ENCODE measurements at regions not wholly inside any gene's neighbourhood (a gene's known extent, or its start where the extent isn't known, plus 50 kb on each side); places are given as distances from the start of the nearest gene placed in this dataset.
"Not testable (repeated sequence)": the region's sequence is repeated elsewhere in the genome, so short reads cannot be mapped to it uniquely, and the experiment has no call there.

DNA sequence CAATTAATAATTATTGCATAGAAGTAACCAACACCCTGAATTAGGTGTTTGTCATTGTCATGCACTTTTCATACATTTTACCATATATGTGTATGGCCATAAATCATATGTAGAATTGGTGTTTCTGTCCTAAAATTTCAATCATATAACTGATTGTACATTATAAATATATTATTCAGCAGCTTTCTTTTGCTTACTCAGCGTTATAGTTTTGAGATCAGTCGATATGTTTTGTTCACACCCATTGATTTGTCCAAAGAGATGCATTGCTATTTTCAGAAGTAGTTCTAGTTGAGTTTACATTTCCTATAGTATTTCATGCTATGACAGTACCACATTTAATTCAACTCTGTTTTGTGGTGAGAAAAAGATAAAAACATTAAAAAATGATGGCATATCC is 50.5 kb upstream of the PARP4 start:
- no peak for DNase-seq

DNA sequence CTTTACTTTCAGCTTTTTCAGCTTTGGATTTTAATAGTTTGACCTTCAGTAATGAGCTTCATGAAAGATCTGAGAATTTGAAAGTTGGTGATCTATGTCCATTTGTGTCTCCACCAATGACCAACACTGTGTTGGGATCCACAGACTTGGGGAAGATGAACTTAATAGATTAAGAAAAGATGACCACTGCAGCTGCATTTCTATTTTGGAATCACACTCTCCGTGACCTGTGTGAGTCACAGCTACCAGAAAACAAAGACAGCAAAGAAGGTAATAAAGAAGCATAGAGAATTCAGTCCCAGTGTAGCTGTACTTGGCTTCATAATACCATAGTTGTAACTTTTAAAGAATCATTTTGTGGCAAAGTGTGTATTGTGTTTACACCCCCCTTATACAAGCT is 51.4 kb upstream of the PARP4 start:
- DNase-seq = not testable (repeated sequence)

DNA sequence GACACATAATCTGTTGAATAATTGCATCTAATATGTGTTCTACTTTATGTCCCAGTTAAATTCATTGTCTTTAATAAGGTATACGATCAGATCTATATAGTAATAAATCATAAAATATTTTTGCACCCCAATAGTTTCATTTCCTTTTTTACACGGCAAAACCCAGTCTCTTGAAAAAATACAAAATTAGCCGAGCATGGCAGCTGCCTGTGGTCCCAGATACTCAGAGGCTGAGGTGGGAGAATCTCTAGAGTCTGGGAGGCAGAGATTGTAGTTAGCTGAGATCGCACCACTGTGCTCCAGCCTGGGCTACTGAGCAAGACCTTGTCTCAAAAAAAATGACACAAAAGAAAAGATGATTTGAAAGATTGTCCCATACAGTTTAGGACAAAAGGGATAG is 52.3 kb upstream of the PARP4 start:
- DNase-seq = no peak

DNA sequence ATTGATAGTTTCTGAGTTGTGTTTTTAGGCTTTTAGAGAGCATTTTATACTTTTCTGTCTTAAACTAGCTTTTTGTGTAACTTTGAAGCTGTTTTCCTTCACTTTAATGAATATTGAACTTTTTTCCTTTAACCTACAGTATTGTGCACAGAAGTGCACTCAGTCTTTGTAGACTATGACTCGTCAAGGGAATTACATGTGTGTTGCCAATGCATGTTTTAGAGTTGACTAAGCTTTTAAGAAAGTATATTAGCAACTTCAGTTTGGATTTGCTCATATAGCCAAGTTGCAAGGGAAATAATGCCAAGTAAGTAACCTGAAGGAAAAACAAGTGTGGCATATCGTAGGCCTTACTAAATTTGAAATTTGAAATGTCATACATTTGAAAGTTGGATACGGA is 55.0 kb upstream of the PARP4 start:
- not testable (repeated sequence) for DNase-seq

DNA sequence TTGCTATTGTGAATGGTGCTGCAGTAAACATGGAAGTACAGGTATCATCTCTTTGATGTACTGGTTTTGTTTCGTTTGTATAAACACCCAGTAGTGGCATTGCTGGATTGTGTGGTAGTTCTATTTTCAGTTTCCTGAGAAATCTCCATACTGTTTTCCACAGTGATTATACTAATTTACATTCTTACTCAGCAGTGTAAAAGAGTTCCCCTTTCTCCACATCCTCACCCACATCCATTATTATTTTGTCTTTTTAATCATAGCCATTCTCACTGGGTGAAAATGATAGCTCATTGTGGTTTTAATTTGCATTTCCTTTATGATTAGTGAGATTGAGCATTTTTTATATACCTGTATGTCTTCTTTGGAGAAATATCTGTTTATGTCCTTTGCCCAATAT is 62.3 kb upstream of the PARP4 start:
- DNase-seq = no peak

DNA sequence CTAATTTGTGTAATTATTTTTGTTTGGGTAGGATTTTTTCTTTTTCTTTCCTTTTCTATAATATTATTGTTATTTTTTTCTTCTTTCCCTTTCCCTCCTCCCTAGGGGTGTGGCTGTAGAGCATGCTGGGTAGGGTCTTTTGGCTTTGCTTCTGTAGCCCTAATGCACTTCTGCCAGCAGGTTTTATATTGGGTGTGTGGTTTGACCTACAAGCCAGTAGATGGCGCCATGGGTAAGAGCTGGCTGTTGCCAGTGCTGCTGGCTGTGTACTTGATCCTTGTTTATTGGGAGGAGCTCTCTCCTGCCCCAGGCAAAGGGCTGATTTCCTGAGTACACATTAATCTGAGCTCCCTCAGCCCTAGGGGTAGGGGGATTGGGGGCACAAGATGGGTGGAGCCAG is 67.7 kb upstream of the PARP4 start:
- DNase-seq = peak in 1 of 6 experiments; percentile 30

DNA sequence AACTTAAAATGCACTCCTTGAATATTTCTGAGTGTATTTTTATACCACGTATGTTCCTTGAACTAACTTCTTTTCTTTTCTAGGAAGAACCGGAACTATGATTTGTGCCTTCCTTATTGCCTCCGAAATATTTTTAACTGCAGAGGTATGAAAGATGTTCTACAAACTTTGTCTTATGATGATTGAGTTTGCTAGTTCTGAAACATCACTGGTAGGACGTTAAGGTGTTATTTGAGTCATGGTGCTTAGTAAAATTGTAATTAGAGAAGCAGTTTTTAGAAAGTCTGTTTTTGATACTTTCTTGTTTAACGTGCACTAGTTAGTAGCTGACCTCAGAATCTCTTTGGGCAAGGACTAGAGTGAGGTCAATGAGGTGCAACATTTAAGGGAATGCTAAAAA is 69.0 kb upstream of the PARP4 start:
- not testable (repeated sequence) for DNase-seq

DNA sequence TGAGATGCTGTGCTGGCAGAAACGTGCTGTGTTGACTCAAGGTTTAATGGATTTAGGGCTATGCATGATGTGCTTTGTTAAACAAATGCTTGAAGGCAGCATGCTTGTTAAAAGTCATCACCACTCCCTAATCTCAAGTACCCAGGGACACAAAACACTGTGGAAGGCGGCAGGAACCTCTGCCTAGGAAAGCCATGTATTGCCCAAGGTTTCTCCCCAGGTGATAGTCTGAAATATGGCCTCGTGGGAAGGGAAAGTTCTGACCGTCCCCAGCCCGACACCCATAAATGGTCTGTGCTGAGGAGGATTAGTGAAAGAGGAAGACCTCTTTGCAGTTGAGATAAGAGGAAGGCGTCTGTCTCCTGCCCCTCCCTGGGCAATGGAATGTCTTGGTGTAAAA is 79.1 kb upstream of the PARP4 start:
- not testable (repeated sequence) for DNase-seq

DNA sequence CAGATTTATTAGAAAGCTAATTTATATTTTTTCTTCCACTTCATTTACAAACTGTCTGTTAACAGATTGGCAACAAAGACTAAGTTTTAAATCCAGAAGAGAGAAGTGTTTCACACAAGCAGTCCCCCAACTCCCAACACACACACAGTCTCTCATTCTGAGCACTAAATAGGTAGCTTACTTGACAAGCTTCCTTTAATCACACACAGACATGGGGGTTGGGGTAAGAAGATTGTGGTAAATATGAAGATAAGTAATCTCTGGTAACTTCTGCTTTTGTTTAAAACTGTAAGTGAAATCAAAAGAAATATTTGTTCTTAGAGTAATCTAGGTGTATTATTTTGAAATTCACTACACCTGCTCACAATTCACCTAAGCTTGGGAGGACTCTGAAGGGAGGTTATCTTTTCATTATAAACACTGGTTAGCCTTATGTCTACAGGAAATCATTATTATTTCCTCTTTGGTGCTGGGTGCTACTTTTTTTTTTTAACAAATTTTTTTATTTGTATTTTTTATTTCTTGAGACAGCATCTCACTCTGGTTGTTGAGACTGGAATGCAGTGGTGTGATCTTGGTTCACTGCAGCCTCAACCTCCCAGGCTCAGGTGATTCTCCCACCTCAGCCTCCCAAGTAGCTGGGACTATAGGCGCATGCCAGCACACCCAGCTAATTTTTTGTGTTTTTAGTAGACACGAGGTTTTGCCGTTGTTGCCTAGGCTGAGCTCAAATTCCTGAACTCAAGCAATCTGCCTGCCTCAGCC is 82.1 kb upstream of the ATP12A start:
- not testable (repeated sequence) for DNase-seq

DNA sequence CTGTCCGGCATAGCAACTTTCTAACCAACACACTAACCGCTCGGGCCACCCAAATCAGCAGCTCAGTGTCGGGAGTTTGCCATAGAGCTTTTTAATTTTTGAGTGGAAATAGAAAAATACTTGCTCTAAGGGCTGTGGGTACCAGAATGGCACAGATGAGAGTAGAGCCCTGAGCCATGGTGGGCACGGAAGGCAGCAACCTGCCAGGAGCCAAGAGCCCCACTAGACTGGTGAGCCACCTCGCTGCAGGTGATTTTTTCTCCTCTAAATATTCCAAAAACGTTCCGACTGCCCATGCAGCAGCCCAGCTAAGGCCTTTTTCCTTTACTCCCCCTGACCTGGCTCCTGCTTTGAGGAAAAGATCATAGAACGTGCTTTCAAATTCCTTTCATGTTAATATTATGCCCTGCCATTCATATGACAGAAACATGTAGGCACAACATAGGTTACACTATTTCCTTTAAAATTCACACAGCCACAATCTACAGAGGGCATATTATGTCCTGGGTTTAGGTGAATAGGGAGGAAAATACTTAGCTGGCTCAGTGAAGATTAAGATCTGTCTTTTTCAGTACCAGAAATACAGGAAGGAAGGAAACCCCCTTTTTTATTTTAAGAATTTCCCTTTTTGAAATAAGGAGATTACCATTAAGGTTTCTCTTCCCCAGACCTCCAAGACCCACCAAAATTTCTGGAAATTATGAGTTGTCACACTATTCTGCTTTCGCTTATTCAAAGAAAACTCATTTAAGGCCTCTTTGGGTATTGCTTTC is 81.0 kb upstream of the ATP12A start:
- not testable (repeated sequence) for DNase-seq

DNA sequence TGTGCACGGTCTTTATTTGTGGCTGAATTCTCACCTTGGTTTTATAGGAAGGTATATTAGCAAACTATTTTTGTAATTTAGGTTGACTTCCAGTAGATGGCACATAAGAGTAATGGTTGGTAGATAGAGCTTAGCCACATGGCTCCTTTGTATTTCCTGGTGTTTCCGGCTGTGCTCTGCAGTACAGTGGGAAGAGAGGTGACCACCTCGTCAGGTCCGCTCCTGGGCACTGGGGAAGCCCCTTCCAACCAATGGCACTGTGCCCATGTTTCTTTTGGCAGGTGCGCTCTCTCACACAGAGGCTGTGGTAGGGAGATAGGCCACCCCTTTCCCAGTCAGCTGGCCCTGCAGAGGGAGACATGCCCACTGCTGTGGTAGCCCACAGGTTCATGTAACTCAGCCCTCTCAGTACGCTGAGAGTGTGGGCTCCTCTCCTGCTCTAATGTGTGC is 74.3 kb upstream of the ATP12A start:
- peak in 4 of 6 experiments; percentile 3 to 41 (median 10) for DNase-seq

DNA sequence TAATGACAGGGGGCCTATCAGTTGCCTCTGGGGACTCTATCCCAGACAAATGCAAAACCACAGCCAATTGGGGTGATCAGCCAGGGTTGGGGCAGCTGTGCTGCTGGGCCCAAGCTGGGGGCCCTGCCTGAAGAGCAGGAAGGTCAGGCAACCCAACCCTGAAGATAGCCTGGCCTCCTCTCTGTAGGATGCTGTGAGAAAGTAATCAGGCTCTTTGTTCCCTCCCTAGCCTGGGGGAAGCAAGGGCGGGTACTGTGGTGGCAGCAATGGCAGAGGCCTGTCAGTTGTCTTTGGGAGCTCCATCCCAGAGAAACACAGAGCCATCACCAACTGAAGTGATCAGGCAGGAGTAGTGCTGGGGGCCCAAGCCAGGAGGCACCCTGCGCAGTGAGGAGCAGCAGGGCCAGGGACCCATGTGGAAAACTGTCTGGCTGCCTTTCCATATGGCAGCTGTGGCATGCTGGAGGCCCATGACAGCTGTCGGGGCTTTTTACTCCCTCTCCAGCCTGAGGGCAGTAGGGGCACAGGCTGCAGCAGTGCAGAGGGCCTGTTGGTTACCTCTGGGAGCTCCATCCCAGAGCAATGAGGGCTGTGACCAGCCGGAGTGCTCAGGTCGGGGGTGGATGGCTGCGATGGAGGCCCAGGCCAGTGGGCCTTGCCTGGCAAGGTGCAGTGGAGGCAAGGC is 73.6 kb upstream of the ATP12A start:
- no peak for DNase-seq

DNA sequence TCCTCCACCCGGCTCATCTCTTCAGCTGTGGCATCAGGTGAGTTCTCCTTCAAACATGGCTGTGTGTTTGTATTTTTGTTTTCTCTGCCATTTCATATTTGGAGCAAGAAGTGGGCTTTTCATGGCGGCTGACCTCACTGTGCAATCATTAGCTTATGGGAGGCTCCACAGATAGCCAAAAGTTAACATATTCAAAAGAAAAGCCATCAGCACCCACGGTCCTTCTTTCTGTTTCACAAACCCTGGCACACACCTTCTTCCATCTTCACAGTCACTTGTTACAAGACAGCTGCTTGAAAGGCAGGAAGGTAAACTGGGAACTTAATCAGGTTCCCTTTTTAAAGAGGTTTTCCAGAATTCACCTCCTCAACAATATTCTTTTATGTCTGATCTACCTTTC is 69.3 kb upstream of the ATP12A start:
- no peak for DNase-seq

DNA sequence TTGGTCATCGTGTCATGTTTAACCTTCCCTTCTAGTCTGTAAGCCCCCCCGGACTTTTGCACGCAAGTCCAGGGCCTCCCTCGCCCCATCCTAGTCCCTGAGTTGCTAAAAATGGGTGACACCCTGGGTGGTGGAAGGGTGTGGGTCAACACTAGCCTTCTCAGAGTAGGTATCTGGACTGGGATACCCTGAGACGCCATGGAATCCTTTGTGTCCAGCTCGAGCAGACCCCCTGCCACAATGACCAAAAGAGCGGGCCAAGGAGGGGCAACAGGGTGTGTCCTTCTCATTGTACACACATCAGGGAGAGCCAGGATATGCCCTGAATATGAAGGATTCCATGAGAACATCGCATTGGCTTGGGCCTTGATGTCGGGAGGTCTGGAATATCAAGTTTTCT is 67.5 kb upstream of the ATP12A start:
- no peak for DNase-seq

DNA sequence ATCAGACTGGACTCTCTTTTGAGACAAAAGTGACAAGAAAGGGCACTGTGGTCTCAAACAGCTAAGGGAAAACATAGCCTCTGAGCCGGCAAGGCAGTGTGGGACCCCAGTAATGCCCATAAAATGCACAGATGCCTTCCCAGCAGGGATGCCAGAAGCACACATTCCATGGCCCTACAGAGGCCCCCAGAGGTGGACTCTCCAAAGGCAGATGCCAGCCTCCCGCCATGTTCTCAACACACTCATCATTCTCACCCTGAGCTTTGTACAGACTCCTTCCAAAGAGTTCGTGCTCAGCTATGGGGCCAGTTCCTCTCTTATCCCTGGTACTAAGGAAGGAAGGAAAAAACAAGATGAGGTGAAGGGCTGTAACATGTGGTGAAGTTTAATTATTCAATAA is 67.1 kb upstream of the ATP12A start:
- no peak for DNase-seq

DNA sequence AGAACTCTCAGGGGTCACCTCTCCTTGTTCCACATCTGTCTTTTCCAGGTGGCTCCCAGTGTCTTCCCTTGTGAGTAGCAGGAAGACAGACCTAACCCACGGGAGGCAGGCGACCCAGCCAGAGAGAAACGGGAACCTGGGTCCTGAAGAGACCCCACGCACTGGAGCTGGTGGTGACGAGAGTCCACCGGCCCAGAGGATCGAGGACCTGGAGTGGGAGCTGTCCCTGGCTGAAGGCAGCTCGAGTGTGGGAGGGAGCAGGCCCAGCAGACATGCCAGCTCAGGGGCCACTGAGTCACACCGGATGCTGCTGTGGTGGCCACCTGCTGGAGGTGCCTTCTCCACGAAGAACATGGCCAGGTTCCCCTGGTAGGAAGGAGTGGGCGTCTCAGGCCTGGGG is 66.5 kb upstream of the ATP12A start:
- no peak for DNase-seq

DNA sequence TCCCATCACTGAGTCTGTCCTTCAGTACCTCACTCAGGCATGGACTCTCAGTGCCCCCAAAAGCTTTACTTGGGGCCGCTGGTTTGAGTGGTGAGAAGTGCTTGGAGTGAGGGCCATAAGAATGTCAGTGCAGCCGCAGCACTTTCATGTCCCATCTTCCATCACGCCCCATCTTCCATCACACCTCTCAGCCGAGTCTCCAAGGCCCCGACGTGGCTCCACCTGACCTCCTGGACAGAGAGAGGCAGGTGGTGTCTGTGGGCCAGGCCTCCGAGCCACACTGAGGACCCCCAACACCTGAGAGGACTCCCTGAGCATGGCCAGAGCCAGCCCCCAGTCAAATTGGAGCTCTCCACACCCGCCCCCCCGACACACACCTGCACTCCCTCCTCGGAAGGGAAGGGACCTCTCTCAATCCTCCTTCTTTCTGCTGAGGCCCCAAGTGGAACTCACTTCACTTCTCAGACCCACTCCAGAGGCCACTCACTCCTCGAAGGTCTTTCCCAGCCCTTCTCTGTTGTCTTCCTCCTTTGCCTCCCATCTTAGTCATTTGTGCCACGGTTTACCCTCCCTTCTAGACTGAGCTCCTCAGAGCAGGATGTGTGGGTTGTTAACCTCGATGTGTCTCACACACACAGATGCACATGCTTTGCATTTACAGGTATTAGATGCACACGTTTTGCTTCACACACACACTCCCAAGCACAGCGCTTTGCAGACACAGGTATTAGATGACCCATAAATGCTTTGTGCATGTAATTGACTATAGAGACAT is 65.7 kb upstream of the ATP12A start:
- DNase-seq = no peak

DNA sequence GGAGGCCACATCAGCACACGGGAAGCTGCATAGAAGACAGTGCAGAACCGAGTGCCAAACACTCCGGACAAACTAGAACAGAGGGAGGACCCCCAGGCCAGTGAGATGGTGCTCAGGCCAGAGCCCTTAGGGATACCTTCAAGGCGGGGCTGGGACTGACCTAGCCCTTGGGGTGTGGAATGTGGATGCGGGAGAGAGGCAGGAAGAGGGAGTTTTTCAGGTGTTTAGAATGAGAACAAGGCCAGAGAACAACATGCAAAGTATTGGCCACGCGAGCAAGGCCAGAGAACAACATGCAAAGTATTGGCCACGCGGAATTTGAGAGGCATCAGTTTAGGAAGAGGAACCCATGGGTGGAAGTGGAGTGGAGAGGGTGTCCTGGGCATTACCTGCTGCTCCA is 65.1 kb upstream of the ATP12A start:
- DNase-seq = no peak

DNA sequence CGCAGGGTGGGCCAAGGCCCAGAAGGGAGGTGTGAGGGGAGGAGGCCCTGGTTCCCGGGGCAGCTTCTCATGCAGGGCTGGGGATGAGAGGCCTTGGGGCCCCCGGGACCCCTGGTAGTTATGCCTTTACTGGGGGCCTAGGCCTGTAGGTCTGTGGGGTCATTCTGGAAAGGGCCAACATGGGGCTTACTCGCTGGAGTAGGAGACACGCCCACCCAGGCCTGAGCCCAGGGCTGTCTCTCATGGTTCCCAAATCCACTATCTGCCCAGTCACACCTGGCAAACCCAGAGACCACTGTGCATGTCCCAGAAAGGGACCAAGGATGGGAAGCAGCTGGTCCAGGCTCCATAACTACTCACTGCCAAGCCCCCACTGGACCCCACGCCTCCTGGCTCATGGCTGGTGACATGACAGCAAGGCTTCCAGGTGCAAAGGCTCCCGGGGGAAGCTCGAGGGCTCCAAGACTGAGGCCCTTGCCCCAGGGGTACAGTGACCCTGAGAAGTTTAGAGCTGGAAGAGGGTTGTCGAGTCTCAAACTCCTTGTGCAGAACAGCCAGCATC is 64.2 kb upstream of the ATP12A start:
- no peak for DNase-seq

DNA sequence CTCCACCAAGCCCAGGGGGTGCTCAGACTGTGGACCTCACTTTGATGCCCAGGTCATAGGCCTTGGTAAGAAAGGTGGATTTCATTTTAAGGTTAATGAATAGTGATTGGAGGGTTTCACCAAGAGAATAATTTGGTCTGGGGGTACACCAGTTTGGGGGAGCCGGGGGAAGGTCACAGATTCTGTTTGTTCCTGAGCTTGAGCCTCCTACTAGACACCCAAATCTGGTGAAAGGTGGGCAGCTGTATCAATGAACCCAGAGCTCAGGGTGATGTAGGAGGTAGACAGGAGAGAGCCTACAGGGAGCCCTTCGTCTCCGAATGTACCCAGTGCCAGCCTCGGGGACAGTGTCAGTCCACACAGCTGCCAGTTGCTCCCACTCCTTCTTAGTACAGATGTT is 63.7 kb upstream of the ATP12A start:
- no peak for DNase-seq

DNA sequence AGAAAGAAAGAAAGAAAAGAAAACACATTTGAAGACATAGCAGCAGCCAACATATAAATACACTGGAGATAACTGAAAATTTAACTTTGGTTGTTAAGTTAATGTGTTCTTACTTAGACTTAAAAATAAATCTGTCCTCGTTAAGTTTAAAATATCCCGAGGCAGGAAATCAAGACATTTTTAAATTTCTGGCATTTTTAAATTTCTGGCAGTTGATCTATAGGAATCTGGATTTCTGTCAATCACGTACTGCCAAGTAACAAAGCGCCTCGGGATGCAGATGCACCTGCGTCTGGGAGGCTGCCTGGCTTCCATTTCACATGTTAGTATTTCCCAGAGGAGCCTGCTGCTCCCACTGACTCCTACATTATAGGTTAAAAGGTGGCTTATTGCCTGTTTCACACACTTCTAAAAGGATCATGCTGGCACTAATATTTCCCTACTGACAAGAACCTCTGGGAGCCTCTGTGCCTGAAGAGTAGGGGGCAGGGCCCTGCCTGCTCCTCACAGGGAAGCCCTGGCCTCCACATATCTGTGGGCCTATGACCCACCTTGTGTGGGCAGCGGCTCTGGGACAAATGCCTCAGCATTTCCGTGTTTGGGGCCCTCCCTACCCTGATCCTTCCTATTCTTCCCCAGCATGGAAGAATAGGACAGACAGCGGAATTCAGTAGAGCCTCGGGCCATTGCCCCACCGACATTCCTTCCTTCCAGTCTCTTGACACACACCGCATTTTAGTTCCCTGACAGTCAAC is 62.8 kb upstream of the ATP12A start:
- no peak for DNase-seq
